NCI-H2171 treated with DMSO at 0.1 percent for 48 hours (cell line): ENCODE measurements at regions not wholly inside any gene's neighbourhood (a gene's known extent, or its start where the extent isn't known, plus 50 kb on each side); places are given as distances from the start of the nearest gene placed in this dataset.
A peak's percentile ranks its signal among the peaks of the same experiment; 100 is the strongest.
"Not testable (repeated sequence)": the region's sequence is repeated elsewhere in the genome, so short reads cannot be mapped to it uniquely, and the experiment has no call there.

Experiments
- DNase-seq: peaks from one replicate; lab custom pipeline; 2025; lab: John Stamatoyannopoulos, UW

GRCh38 chr2:7676714-7677113, 759.5 kb downstream of the RNF144A start:
- no peak for DNase-seq

- no peak for DNase-seq
Measured at GRCh38 chr2:7681881-7682461, 764.8 kb downstream of the RNF144A start.

DNA sequence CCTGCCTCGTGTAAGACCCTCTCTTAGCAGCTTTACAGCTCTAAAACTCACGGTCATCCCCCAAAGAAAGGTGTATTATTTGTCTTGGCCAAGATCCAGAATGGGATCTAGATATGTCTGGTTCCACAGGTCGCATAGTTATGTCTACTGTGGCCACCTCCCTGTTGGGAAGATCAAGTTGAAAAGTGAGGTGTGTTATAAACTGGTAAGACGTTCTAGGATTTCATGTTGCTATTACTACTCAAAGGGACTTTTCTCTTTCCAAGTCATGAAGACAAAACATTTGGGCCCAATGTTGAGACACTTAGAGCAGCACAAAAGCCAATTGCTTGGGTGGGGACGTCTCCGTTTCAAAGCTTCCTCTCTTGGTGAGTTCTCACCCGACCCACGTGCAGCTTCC, 766.0 kb downstream of the RNF144A start:
- no peak for DNase-seq

DNA sequence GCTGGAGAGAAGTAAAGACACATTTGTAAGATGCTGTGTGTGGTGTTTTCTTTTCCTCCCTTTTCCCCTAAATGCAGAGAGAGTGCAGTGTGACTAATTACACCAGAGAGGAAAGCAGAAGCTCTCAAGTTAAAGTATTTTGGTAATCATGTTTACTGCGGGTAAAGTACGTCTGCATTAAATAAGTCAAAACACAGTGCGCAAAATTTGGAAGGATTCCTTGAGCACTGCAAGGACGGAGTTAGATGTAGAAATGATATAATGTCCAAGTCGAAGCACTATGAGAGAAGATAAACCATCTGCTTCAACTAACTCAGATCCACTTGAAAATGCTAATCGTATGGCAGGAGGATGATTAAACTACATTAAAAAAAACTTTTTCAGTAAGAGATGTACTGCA, 766.5 kb downstream of the RNF144A start:
- DNase-seq = no peak

GRCh38 chr2:7685342-7686015, 768.3 kb downstream of the RNF144A start:
- DNase-seq = no peak

DNA sequence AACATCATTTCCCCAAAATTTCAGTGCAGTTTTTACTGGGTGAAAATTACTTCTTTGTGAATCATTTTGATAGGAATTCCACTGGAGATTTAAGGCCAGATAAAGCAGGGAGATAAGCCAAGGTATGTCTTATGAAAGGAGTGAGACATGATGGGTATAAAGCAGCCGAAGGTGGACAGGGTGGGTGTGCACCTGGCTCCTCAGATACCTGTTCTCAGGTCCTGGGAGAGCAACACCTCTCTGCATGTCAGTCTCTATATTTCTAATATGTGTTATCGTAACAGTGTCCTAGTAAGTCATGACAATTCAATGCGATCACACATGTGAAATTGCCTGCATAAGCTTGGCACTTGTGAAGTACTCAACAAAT, 768.8 kb downstream of the RNF144A start:
- DNase-seq = no peak

DNA sequence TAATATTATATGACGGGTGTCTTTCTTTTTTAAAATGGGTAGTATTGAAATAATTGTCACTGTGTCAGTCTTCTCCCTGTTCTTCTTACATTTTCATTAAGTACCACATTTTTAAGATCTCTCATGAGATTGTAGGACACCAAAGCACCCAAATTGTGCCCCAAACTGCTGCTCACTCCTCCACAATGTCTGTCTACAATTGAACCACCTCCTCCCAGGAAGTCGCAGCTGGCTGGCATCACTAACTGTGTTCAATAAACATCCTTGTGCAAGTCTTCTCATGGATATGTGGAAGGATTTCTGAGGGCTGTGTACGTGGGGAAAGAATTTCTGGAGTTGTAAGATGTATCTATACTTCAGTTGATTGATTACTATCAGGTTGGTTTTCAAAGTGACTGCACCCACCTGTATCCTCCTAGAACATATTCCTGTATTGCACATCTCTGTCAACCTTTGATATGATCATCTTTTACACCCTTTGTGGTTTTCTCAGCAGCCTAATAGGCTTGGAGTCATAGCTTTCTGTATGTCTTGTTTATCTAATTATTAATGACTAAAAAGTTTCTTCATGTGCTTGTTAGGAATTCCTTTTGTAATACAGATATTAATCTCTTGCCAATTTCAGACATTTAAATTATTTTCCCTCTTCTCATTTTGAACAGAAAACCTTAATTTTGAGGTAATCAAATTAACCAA, 774.9 kb downstream of the RNF144A start:
- no peak for DNase-seq

DNA sequence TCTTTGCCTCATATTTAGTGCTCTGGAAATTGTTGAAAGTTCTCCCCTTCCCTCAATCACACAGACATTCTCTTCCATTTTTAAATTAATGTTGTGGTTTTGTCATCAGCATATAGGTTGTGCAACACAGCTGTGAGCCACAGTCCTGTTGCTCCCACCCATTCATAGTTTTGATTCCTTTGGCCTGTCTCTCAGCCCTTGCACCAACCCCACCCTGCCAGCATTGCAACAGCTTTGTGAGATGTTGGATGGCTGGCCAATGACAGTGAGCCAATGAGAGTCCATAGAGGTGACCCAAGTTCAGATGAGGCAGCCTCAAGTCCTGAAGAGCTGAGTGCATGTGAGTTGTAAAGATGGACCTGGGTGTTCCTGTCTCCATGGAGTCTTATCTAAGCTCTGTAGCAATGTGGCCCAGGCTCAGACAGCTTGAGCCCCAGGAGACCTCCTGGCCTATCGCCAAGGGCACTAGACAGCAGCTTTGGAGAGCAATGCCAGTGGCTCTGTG, 775.5 kb downstream of the RNF144A start:
- DNase-seq = peak; percentile 37

GRCh38 chr2:7693246-7694075, 776.2 kb downstream of the RNF144A start:
- DNase-seq = no peak

- no peak for DNase-seq
Measured at GRCh38 chr2:7694076-7694985, 777.1 kb downstream of the RNF144A start.

GRCh38 chr2:7696556-7696955, 779.3 kb downstream of the RNF144A start:
- not testable (repeated sequence) for DNase-seq

- DNase-seq = peak; percentile 35
Measured at GRCh38 chr2:7697052-7697451, 779.8 kb downstream of the RNF144A start.

DNA sequence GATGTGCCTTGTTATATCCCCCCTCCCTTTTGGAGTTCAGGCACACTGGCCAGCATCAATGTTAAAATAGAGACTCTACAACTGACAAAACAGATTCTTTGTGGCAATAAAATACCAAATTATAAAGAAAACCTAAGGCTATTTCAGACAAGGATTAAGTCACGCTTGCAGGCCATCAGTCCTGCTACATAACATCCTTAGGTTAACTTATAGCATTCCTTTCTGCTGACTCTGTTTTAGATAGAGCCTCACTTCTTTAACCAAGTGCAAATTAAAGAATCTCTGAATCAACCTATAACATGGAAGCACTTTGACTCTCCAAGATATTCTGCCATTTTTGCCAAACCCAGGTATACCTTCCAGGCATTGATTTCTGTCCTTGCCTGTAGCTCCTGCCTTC, 784.6 kb downstream of the RNF144A start:
- no peak for DNase-seq

- DNase-seq = no peak
Measured at GRCh38 chr2:7703048-7703447, 785.8 kb downstream of the RNF144A start.

DNA sequence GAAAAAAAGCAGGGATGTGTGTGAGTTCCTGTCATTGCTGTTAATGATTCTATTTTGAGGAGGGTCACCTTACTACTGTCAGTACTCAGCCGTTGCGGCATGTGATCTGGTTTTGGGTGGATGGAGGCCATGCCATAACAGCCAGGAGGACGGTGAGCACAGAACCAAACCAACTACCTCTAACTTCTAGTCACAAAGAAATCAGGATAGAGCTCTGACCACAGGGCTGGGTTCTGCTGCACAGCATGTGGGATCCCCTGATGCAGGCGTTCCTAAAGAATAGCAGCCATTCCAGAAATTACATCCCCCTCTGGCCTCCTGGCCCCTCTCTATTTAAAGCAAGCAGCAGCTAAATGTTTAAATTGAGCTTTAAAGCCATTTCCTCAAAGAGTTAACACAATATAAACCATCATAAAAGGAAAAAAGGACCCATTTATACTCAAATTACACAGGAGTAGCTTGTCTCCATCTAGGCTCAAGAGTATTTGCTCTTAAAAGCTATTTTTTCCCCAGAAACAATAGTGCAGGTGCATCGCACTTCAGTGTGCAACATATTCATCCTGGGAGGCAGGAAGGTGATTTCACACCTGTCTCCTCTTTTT, 786.4 kb downstream of the RNF144A start:
- no peak for DNase-seq

DNA sequence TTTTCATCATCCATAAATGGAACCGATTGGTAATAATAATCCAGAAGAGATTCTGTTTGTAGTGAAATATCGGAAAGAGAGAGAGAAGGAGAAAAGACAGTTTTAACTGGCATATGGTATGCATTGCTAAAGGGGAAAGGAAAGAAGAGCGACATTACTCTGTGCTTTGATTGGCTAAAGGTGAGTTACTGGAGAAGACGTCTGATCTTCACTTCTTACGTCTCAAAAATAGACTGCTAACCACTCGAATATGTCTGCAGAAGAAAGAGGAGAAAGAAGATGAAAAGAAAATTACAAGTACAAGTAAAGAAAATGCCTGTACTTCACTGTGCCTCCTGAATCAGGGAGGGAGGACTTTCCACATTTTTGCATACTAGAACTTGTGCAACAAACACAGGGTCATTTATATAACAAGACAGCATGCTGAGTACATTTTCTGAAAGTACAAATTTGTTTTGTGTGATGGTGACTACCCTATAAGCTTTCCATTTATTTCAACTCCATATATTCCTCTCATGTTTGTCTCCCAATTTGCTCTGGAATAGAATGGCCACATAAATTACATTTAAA, 787.2 kb downstream of the RNF144A start:
- DNase-seq = no peak

GRCh38 chr2:7706791-7707190, 789.6 kb downstream of the RNF144A start:
- DNase-seq = no peak

- no peak for DNase-seq
Measured at GRCh38 chr2:7707723-7708122, 790.5 kb downstream of the RNF144A start.

DNA sequence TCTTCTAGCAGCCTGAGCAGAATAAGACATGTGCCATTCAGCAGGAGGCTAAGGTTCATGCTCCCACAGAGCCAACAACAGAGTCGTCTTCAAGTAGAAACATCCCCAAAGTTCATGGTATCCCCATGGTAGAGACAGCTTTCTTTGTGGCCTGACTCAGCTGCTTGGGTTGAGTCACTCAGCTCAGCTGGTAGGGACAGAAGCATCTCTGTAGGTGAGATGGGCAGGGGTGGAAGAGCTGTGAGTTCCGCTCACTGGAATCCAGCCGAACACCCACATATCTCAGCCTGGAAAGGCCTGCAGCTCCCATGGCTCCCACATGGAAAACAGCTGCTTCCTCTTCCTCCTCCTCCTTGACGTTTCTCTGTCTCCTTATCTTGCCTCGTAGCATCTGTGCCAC, 792.7 kb downstream of the RNF144A start:
- no peak for DNase-seq

- DNase-seq = no peak
Measured at GRCh38 chr2:7711167-7711566, 794.0 kb downstream of the RNF144A start.

GRCh38 chr2:7719876-7720275, 802.7 kb downstream of the RNF144A start:
- no peak for DNase-seq
